Neural cell (in vitro differentiated cells): ENCODE measurements at regions not wholly inside any gene's neighbourhood (a gene's known extent, or its start where the extent isn't known, plus 50 kb on each side); places are given as distances from the start of the nearest gene placed in this dataset.

Experiments
- EP300 ChIP-seq: fragments of 450-650 bp; conservative IDR thresholded peaks from 2 replicates; pipeline ENCODE4 v1.6.1; 2014; ENCODE audit warnings: antibody characterized with exemption, mild to moderate bottlenecking, moderate library complexity; ENCODE audit not compliant: poor library complexity, severe bottlenecking
- EZH2 ChIP-seq: fragments of 200-600, 300-800 bp; shearing (Covaris generic), sonication (generic); IDR thresholded peaks from 2 replicates; pipeline ENCODE4 v1.6.1; 2014; ENCODE audit warnings: antibody characterized with exemption, low read length, borderline replicate concordance, mild to moderate bottlenecking; ENCODE audit not compliant: insufficient read depth, poor library complexity, severe bottlenecking
- MXI1 ChIP-seq: fragments of 450-650 bp; conservative IDR thresholded peaks from 2 replicates; pipeline ENCODE4 v1.6.1; 2014; ENCODE audit warnings: antibody characterized with exemption, mild to moderate bottlenecking; ENCODE audit not compliant: poor library complexity, severe bottlenecking
- POLR2AphosphoS5 ChIP-seq: IDR thresholded peaks from 2 replicates; pipeline ENCODE4 v1.6.1; 2012
- RAD21 ChIP-seq: fragments of 450-650 bp; conservative IDR thresholded peaks from 2 replicates; pipeline ENCODE4 v1.6.1; 2014; ENCODE audit warnings: antibody characterized with exemption, mild to moderate bottlenecking, moderate library complexity
- SMC3 ChIP-seq: fragments of 450-650 bp; conservative IDR thresholded peaks from 2 replicates; pipeline ENCODE4 v1.6.1; 2014; ENCODE audit warnings: antibody characterized with exemption, mild to moderate bottlenecking, moderate library complexity; ENCODE audit not compliant: poor library complexity
- TAF1 ChIP-seq: IDR thresholded peaks from 2 replicates; pipeline ENCODE4 v1.6.1; 2012; ENCODE audit warnings: low read depth
- TF ChIP-seq, protein P1 (sequence below): fragments of 450-650 bp; IDR thresholded peaks from 2 replicates; pipeline ENCODE4 v1.5.1; 2014; ENCODE audit warnings: antibody characterized with exemption, mild to moderate bottlenecking, moderate library complexity; ENCODE audit not compliant: poor library complexity, severe bottlenecking

GRCh38 chr16:73616770-73617169 is 568.8 kb upstream of the ZFHX3 start:
- TF ChIP-seq, protein P1, sequence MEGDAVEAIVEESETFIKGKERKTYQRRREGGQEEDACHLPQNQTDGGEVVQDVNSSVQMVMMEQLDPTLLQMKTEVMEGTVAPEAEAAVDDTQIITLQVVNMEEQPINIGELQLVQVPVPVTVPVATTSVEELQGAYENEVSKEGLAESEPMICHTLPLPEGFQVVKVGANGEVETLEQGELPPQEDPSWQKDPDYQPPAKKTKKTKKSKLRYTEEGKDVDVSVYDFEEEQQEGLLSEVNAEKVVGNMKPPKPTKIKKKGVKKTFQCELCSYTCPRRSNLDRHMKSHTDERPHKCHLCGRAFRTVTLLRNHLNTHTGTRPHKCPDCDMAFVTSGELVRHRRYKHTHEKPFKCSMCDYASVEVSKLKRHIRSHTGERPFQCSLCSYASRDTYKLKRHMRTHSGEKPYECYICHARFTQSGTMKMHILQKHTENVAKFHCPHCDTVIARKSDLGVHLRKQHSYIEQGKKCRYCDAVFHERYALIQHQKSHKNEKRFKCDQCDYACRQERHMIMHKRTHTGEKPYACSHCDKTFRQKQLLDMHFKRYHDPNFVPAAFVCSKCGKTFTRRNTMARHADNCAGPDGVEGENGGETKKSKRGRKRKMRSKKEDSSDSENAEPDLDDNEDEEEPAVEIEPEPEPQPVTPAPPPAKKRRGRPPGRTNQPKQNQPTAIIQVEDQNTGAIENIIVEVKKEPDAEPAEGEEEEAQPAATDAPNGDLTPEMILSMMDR: no peak
- TF ChIP-seq SMC3: no peak
- no peak for TF ChIP-seq EP300
- no peak for TF ChIP-seq EZH2
- no peak for TF ChIP-seq POLR2AphosphoS5
- no peak for TF ChIP-seq RAD21
- no peak for TF ChIP-seq TAF1
- no peak for TF ChIP-seq MXI1
